Naive thymus-derived CD4-positive, alpha-beta T cell (primary cell): ENCODE measurements at regions not wholly inside any gene's neighbourhood (a gene's known extent, or its start where the extent isn't known, plus 50 kb on each side); places are given as distances from the start of the nearest gene placed in this dataset.

Experiments
- ATAC-seq: fragments of 150-1000 bp; cut with Tn5 transposase; 2 replicates; pipeline ENCODE4 v1.10.0; 2021; ENCODE audit warnings: mild to moderate bottlenecking, moderate library complexity
- CTCF ChIA-PET: fragments of 350-600 bp; sonication (Branson Sonifier 250); formaldehyde crosslinking; loops from one replicate; lab custom pipeline; 2021; ENCODE audit warnings: antibody characterized with exemption; lab: Charles Lee
- POLR2A ChIA-PET: fragments of 350-600 bp; sonication (Branson Sonifier 250); formaldehyde crosslinking; loops from one replicate; lab custom pipeline; 2021; ENCODE audit warnings: antibody characterized with exemption, inconsistent platforms; lab: Charles Lee
- DNase-seq, 9 donors: peaks; one replicate each; pipeline versions ENCODE4 v3.0.0 to v3.0.0-alpha.2; 2020 to 2022; ENCODE audit warnings: mixed read lengths in 1 of 9
- H3K27ac ChIP-seq: one replicate; pipeline ENCODE4 v1.7.0; 2013; ENCODE audit warnings: mild to moderate bottlenecking, low read depth, low read length, moderate library complexity
- H3K27me3 ChIP-seq, 2 donors: one replicate each; pipeline ENCODE4 v1.7.0; 2013; ENCODE audit warnings: low read length in 2 of 2, mild to moderate bottlenecking in 2 of 2, moderate library complexity in 2 of 2; ENCODE audit not compliant: control insufficient read depth in 2 of 2, insufficient read depth in 2 of 2
- H3K36me3 ChIP-seq, 3 experiments: 1 replicate in 2 of 3; 2 replicates in 1 of 3; pipeline ENCODE4 v1.7.0; 2013; ENCODE audit warnings: low read length in 3 of 3, mild to moderate bottlenecking in 3 of 3, moderate library complexity in 1 of 3; ENCODE audit not compliant: insufficient read depth in 3 of 3, control insufficient read depth in 2 of 3
- H3K4me1 ChIP-seq, 2 donors: one replicate each; pipeline ENCODE4 v1.7.0; 2013; ENCODE audit warnings: low read length in 2 of 2, mild to moderate bottlenecking in 2 of 2, moderate library complexity in 1 of 2; ENCODE audit not compliant: control insufficient read depth in 2 of 2, insufficient read depth in 2 of 2
- H3K4me3 ChIP-seq: 2 replicates; pipeline ENCODE4 v1.7.0; 2013; ENCODE audit warnings: mild to moderate bottlenecking, low read length
- H3K9me3 ChIP-seq, 3 experiments: 1 replicate in 2 of 3; 2 replicates in 1 of 3; pipeline ENCODE4 v1.7.0; 2013; ENCODE audit warnings: low read length in 3 of 3; ENCODE audit not compliant: control insufficient read depth in 2 of 3
- H3K27ac Mint-ChIP-seq, 9 donors: one replicate each; pipeline ENCODE4 v1.8.0; 2020 to 2022; ENCODE audit warnings: mixed read lengths in 9 of 9, mild to moderate bottlenecking in 8 of 9, moderate library complexity in 5 of 9, inconsistent platforms in 2 of 9
- H3K27me3 Mint-ChIP-seq, 5 donors: one replicate each; pipeline ENCODE4 v1.8.0; 2021 to 2022; ENCODE audit warnings: mixed read lengths in 5 of 5, mild to moderate bottlenecking in 1 of 5
- H3K36me3 Mint-ChIP-seq, 5 donors: one replicate each; pipeline ENCODE4 v1.8.0; 2020 to 2022; ENCODE audit warnings: mixed read lengths in 5 of 5, mild to moderate bottlenecking in 3 of 5, inconsistent platforms in 1 of 5
- H3K4me1 Mint-ChIP-seq, 7 donors: one replicate each; pipeline ENCODE4 v1.8.0; 2020 to 2022; ENCODE audit warnings: mixed read lengths in 7 of 7, mild to moderate bottlenecking in 3 of 7, inconsistent platforms in 1 of 7
- H3K4me3 Mint-ChIP-seq, 10 donors: one replicate each; pipeline ENCODE4 v1.8.0; 2020 to 2022; ENCODE audit warnings: mild to moderate bottlenecking in 10 of 10, mixed read lengths in 10 of 10, moderate library complexity in 6 of 10, inconsistent platforms in 2 of 10
- H3K9me3 Mint-ChIP-seq, 11 donors: one replicate each; pipeline ENCODE4 v1.8.0; 2020 to 2022; ENCODE audit warnings: mixed read lengths in 11 of 11, mild to moderate bottlenecking in 4 of 11, inconsistent platforms in 1 of 11, moderate library complexity in 1 of 11
- intact Hi-C, 2 donors: fragments of 100-400 bp; cut with micrococcal nuclease; formaldehyde crosslinking; loops; one replicate each; pipeline ENCODE4 v1.15.1; 2023

- H3K4me3 Mint-ChIP-seq = peak overlapping the region in 6 of 10 donors; percentile 4 to 59 (median 20)
- peaks cover 0 to 35% of the 10 kb centered on the region in 2 donors for H3K4me1 ChIP-seq
- no peaks in the 10 kb centered on the region for H3K9me3 ChIP-seq
- H3K27ac Mint-ChIP-seq = peak overlapping the region in 3 of 9 donors; percentile 9 to 76 (median 32)
- H3K36me3 Mint-ChIP-seq = peaks cover 0 to 2% (median 0%) of the 10 kb centered on the region in 5 donors
- H3K9me3 Mint-ChIP-seq = peaks cover 0 to 4% (median 0%) of the 10 kb centered on the region in 11 donors
- H3K4me3 ChIP-seq = no peak overlapping the region
- no peaks in the 10 kb centered on the region for H3K36me3 ChIP-seq
- H3K27me3 Mint-ChIP-seq = no peaks in the 10 kb centered on the region
- no peak overlapping the region for H3K27ac ChIP-seq
- POLR2A ChIA-PET = interaction anchor here (0.7 to 0.9 kb wide), 2 partner anchors 32 to 1008 kb away, joined by 3 read pairs; no protein-coding TSS in a partner anchor
- DNase-seq = peak in 6 of 9 donors; percentile 40 to 76 (median 61)
- peaks cover 5 to 44% (median 14%) of the 10 kb centered on the region in 7 donors for H3K4me1 Mint-ChIP-seq
- CTCF ChIA-PET = interaction anchor here (0.6 to 1.5 kb wide), 7 partner anchors 70 to 1056 kb away, joined by 3 to 6 read pairs (median 4); no protein-coding TSS in a partner anchor
- H3K27me3 ChIP-seq = no peaks in the 10 kb centered on the region
- intact Hi-C loops = loop anchor here in 1 of 2 donors (1.0 kb wide), 2 partner anchors 1018 to 1057 kb away; no protein-coding TSS in a partner anchor
- ATAC-seq = no peak
Observed at GRCh38 chr10:30751678-30752331, 122.3 kb upstream of the LYZL2 start.

GRCh38 chr10:30750971-30751677 lies 121.6 kb upstream of the LYZL2 start:
- ATAC-seq (no peak), DNase-seq (peak in 1 of 9 donors; percentile 32)
- Histone ChIP-seq H3K27me3 (no peaks in the 10 kb centered on the region), H3K9me3 (no peaks in the 10 kb centered on the region), H3K27ac (no peak overlapping the region), H3K4me1 (peaks cover 0 to 35% of the 10 kb centered on the region in 2 donors), H3K36me3 (no peaks in the 10 kb centered on the region), H3K4me3 (no peak overlapping the region)
- Mint-ChIP-seq H3K27ac (peak overlapping the region in 1 of 9 donors; percentile 76), H3K4me1 (peaks cover 5 to 46% (median 14%) of the 10 kb centered on the region in 7 donors), H3K27me3 (no peaks in the 10 kb centered on the region), H3K4me3 (peak overlapping the region in 6 of 10 donors; percentile 4 to 59 (median 20)), H3K36me3 (no peaks in the 10 kb centered on the region), H3K9me3 (no peaks in the 10 kb centered on the region)
- intact Hi-C loops = no loop called here
- CTCF ChIA-PET = interaction anchor here (1.0 to 1.5 kb wide), 3 partner anchors 71 to 1057 kb away, joined by 3 to 6 read pairs (median 5); no protein-coding TSS in a partner anchor
- POLR2A ChIA-PET = no interaction called here

- peaks cover 0 to 35% of the 10 kb centered on the region in 2 donors for H3K4me1 ChIP-seq
- Mint-ChIP-seq H3K27me3 (no peaks in the 10 kb centered on the region), H3K4me1 (peaks cover 5 to 51% (median 14%) of the 10 kb centered on the region in 7 donors), H3K27ac (peak overlapping the region in 1 of 9 donors; percentile 58), H3K4me3 (no peak overlapping the region), H3K36me3 (no peaks in the 10 kb centered on the region), H3K9me3 (no peaks in the 10 kb centered on the region)
- ChIA-PET POLR2A (no interaction called here), CTCF (interaction anchor here (1.0 kb wide), 1 partner anchor 62 kb away, joined by 3 read pairs; no protein-coding TSS in a partner anchor)
- no peaks in the 10 kb centered on the region for H3K27me3 ChIP-seq
- H3K27ac ChIP-seq = no peak overlapping the region
- ATAC-seq = no peak
- H3K4me3 ChIP-seq = no peak overlapping the region
- H3K9me3 ChIP-seq = no peaks in the 10 kb centered on the region
- no peak for DNase-seq
- intact Hi-C loops = no loop called here
- H3K36me3 ChIP-seq = no peaks in the 10 kb centered on the region
Observed at GRCh38 chr10:30749385-30749784, 119.8 kb upstream of the LYZL2 start.

GRCh38 chr10:30748152-30748973 lies 118.8 kb upstream of the LYZL2 start:
- ATAC-seq (no peak), DNase-seq (no peak)
- ChIA-PET POLR2A (interaction anchor here (0.6 kb wide), 1 partner anchor 769 kb away, joined by 4 read pairs; no protein-coding TSS in a partner anchor), CTCF (no interaction called here)
- H3K27ac Mint-ChIP-seq = peak overlapping the region in 1 of 9 donors; percentile 56
- H3K4me1 Mint-ChIP-seq = peaks cover 5 to 46% (median 14%) of the 10 kb centered on the region in 7 donors
- H3K36me3 ChIP-seq = no peaks in the 10 kb centered on the region
- H3K4me3 ChIP-seq = no peak overlapping the region
- no peak overlapping the region for H3K27ac ChIP-seq
- no peak overlapping the region for H3K4me3 Mint-ChIP-seq
- H3K27me3 Mint-ChIP-seq = no peaks in the 10 kb centered on the region
- H3K36me3 Mint-ChIP-seq = no peaks in the 10 kb centered on the region
- peaks cover 0 to 1% (median 0%) of the 10 kb centered on the region in 11 donors for H3K9me3 Mint-ChIP-seq
- no peaks in the 10 kb centered on the region for H3K9me3 ChIP-seq
- intact Hi-C loops = no loop called here
- peaks cover 0 to 35% of the 10 kb centered on the region in 2 donors for H3K4me1 ChIP-seq
- no peaks in the 10 kb centered on the region for H3K27me3 ChIP-seq

GRCh38 chr10:30747633-30748032 lies 118.1 kb upstream of the LYZL2 start:
- Mint-ChIP-seq H3K27ac (peak overlapping the region in 1 of 9 donors; percentile 56), H3K9me3 (peaks cover 0 to 1% (median 0%) of the 10 kb centered on the region in 11 donors), H3K4me1 (peaks cover 5 to 49% (median 14%) of the 10 kb centered on the region in 7 donors), H3K27me3 (no peaks in the 10 kb centered on the region), H3K36me3 (no peaks in the 10 kb centered on the region), H3K4me3 (no peak overlapping the region)
- no peaks in the 10 kb centered on the region for H3K9me3 ChIP-seq
- H3K4me3 ChIP-seq = no peak overlapping the region
- ChIA-PET CTCF (no interaction called here), POLR2A (no interaction called here)
- no peaks in the 10 kb centered on the region for H3K27me3 ChIP-seq
- H3K4me1 ChIP-seq = peaks cover 0 to 35% of the 10 kb centered on the region in 2 donors
- ATAC-seq (no peak), DNase-seq (peak in 1 of 9 donors; percentile 44)
- no peak overlapping the region for H3K27ac ChIP-seq
- intact Hi-C loops = no loop called here
- H3K36me3 ChIP-seq = no peaks in the 10 kb centered on the region

GRCh38 chr10:30745953-30746352 lies 116.4 kb upstream of the LYZL2 start:
- H3K9me3 ChIP-seq = no peaks in the 10 kb centered on the region
- CTCF ChIA-PET = interaction anchor here (0.6 kb wide), 1 partner anchor 414 kb away, joined by 3 read pairs; no protein-coding TSS in a partner anchor

More at GRCh38 chr10:30745953-30746352, 116.4 kb upstream of the LYZL2 start:
- H3K9me3 Mint-ChIP-seq = peaks cover 0 to 2% (median 0%) of the 10 kb centered on the region in 11 donors
- peaks cover 0 to 5% (median 0%) of the 10 kb centered on the region in 5 donors for H3K36me3 Mint-ChIP-seq
- H3K4me1 Mint-ChIP-seq = peaks cover 0 to 48% (median 9%) of the 10 kb centered on the region in 7 donors
- no peak for ATAC-seq
- H3K27me3 Mint-ChIP-seq = no peaks in the 10 kb centered on the region
- no peak for DNase-seq
- H3K4me3 Mint-ChIP-seq = no peak overlapping the region
- intact Hi-C loops = no loop called here
- POLR2A ChIA-PET = interaction anchor here (0.7 kb wide), 1 partner anchor 19 kb away, joined by 5 read pairs; no protein-coding TSS in a partner anchor
- Histone ChIP-seq H3K4me3 (no peak overlapping the region), H3K27me3 (no peaks in the 10 kb centered on the region), H3K36me3 (no peaks in the 10 kb centered on the region), H3K4me1 (peaks cover 0 to 25% of the 10 kb centered on the region in 2 donors), H3K27ac (no peak overlapping the region)
- no peak overlapping the region for H3K27ac Mint-ChIP-seq
